ENCODE measurements at regions not wholly inside any gene's neighbourhood (a gene's known extent, or its start where the extent isn't known, plus 50 kb on each side); places are given as distances from the start of the nearest gene placed in this dataset.

- H3K4me1 ChIP-seq (ENCODE audit: control insufficient read depth in 1 of 2, insufficient read depth in 2 of 2, low read length in 2 of 2) = peaks cover 8 to 20% of the 10 kb centered on the region in 2 donors
- H3K27ac ChIP-seq (ENCODE audit: low read depth in 1 of 2, low read length in 2 of 2) = no peak overlapping the region
- DNase-seq (no peak), ATAC-seq (ENCODE audit: low FRiP score) (no peak)
- no peaks in the 10 kb centered on the region for H3K27me3 ChIP-seq (ENCODE audit: control insufficient read depth in 1 of 2, insufficient read depth in 2 of 2, low read length in 1 of 2)
- H3K9me3 ChIP-seq (ENCODE audit: control insufficient read depth, low read length) = no peaks in the 10 kb centered on the region
- no peaks in the 10 kb centered on the region for H3K36me3 ChIP-seq (ENCODE audit: control insufficient read depth in 1 of 2, insufficient read depth in 2 of 2, low read length in 1 of 2)
- H3K4me3 ChIP-seq (ENCODE audit: low read length in 2 of 2) = no peak overlapping the region
- 98% methylated on average over 2 of the region's 2 CpGs for WGBS, 2 donors
- intact Hi-C loops (cut with DNase I) = no loop called here
Observed at GRCh38 chr12:46457958-46458357, 85.4 kb upstream of the SLC38A2 start.

GRCh38 chr12:46456356-46457334 is 84.1 kb upstream of the SLC38A2 start:
- Histone ChIP-seq H3K4me1 (ENCODE audit: control insufficient read depth in 1 of 2, insufficient read depth in 2 of 2, low read length in 2 of 2) (peaks cover 8 to 13% of the 10 kb centered on the region in 2 donors), H3K4me3 (ENCODE audit: low read length in 2 of 2) (no peak overlapping the region), H3K27ac (ENCODE audit: low read depth in 1 of 2, low read length in 2 of 2) (no peak overlapping the region), H3K36me3 (ENCODE audit: control insufficient read depth in 1 of 2, insufficient read depth in 2 of 2, low read length in 1 of 2) (no peaks in the 10 kb centered on the region), H3K9me3 (ENCODE audit: control insufficient read depth, low read length) (no peaks in the 10 kb centered on the region), H3K27me3 (ENCODE audit: control insufficient read depth in 1 of 2, insufficient read depth in 2 of 2, low read length in 1 of 2) (no peaks in the 10 kb centered on the region)
- intact Hi-C loops (cut with DNase I) = no loop called here
- ATAC-seq (ENCODE audit: low FRiP score) (no peak), DNase-seq (no peak)
- WGBS, 2 donors = 77 to 87% methylated on average over 5 of the region's 5 CpGs

- DNase-seq = no peak
- WGBS, 2 donors = 95 to 100% methylated on average over 1 of the region's 1 CpG
- Histone ChIP-seq H3K27ac (ENCODE audit: low read depth in 1 of 2, low read length in 2 of 2) (no peak overlapping the region), H3K4me3 (ENCODE audit: low read length in 2 of 2) (no peak overlapping the region), H3K36me3 (ENCODE audit: control insufficient read depth in 1 of 2, insufficient read depth in 2 of 2, low read length in 1 of 2) (no peaks in the 10 kb centered on the region), H3K9me3 (ENCODE audit: control insufficient read depth, low read length) (no peaks in the 10 kb centered on the region), H3K4me1 (ENCODE audit: control insufficient read depth in 1 of 2, insufficient read depth in 2 of 2, low read length in 2 of 2) (peaks cover 6 to 7% of the 10 kb centered on the region in 2 donors), H3K27me3 (ENCODE audit: control insufficient read depth in 1 of 2, insufficient read depth in 2 of 2, low read length in 1 of 2) (no peaks in the 10 kb centered on the region)
- intact Hi-C loops (cut with DNase I) = no loop called here
- ATAC-seq (ENCODE audit: low FRiP score) = no peak
Observed at GRCh38 chr12:46455648-46456352, 83.2 kb upstream of the SLC38A2 start.

GRCh38 chr12:46454981-46455380 is 82.4 kb upstream of the SLC38A2 start:
- H3K27me3 ChIP-seq (ENCODE audit: control insufficient read depth in 1 of 2, insufficient read depth in 2 of 2, low read length in 1 of 2) = no peaks in the 10 kb centered on the region
- H3K4me1 ChIP-seq (ENCODE audit: control insufficient read depth in 1 of 2, insufficient read depth in 2 of 2, low read length in 2 of 2) = peaks cover 4 to 8% of the 10 kb centered on the region in 2 donors
- 92 to 97% methylated on average over 1 of the region's 1 CpG for WGBS, 2 donors
- ATAC-seq (ENCODE audit: low FRiP score) (no peak), DNase-seq (no peak)
- intact Hi-C loops (cut with DNase I) = no loop called here
- H3K36me3 ChIP-seq (ENCODE audit: control insufficient read depth in 1 of 2, insufficient read depth in 2 of 2, low read length in 1 of 2) = no peaks in the 10 kb centered on the region
- H3K27ac ChIP-seq (ENCODE audit: low read depth in 1 of 2, low read length in 2 of 2) = no peak overlapping the region
- no peak overlapping the region for H3K4me3 ChIP-seq (ENCODE audit: low read length in 2 of 2)
- no peaks in the 10 kb centered on the region for H3K9me3 ChIP-seq (ENCODE audit: control insufficient read depth, low read length)

DNA sequence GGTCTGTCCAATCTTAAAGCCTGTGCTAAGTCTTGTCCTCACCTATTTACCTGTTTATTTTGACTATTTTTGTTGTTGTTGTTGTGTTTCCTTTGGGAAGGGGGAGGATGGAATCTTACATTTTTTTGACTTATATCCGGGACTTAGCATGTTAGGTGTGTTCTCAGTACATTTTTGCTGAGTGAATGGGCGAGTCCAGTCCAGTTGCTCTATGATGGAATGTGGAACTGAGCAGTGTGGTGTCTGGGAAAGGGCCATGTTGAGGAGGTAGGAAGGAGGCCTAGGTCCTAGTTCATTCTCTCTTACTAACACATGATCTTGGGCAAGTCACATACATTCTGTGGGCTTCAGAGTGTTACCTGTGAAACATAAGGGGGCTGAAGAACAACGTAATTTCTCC is 80.9 kb upstream of the SLC38A2 start:
- Histone ChIP-seq H3K36me3 (ENCODE audit: control insufficient read depth in 1 of 2, insufficient read depth in 2 of 2, low read length in 1 of 2) (no peaks in the 10 kb centered on the region), H3K27ac (ENCODE audit: low read depth in 1 of 2, low read length in 2 of 2) (no peak overlapping the region), H3K9me3 (ENCODE audit: control insufficient read depth, low read length) (no peaks in the 10 kb centered on the region), H3K27me3 (ENCODE audit: control insufficient read depth in 1 of 2, insufficient read depth in 2 of 2, low read length in 1 of 2) (no peaks in the 10 kb centered on the region), H3K4me3 (ENCODE audit: low read length in 2 of 2) (no peak overlapping the region), H3K4me1 (ENCODE audit: control insufficient read depth in 1 of 2, insufficient read depth in 2 of 2, low read length in 2 of 2) (peaks cover 0 to 6% of the 10 kb centered on the region in 2 donors)
- 95 to 99% methylated on average over 3 of the region's 3 CpGs for WGBS, 2 donors
- intact Hi-C loops (cut with DNase I) = no loop called here
- ATAC-seq (ENCODE audit: low FRiP score) (no peak), DNase-seq (no peak)

GRCh38 chr12:46452776-46453175 is 80.2 kb upstream of the SLC38A2 start:
- Histone ChIP-seq H3K27me3 (ENCODE audit: control insufficient read depth in 1 of 2, insufficient read depth in 2 of 2, low read length in 1 of 2) (no peaks in the 10 kb centered on the region), H3K4me3 (ENCODE audit: low read length in 2 of 2) (no peak overlapping the region), H3K4me1 (ENCODE audit: control insufficient read depth in 1 of 2, insufficient read depth in 2 of 2, low read length in 2 of 2) (peaks cover 0 to 6% of the 10 kb centered on the region in 2 donors), H3K9me3 (ENCODE audit: control insufficient read depth, low read length) (no peaks in the 10 kb centered on the region), H3K27ac (ENCODE audit: low read depth in 1 of 2, low read length in 2 of 2) (no peak overlapping the region), H3K36me3 (ENCODE audit: control insufficient read depth in 1 of 2, insufficient read depth in 2 of 2, low read length in 1 of 2) (no peaks in the 10 kb centered on the region)
- 28 to 43% methylated on average over 1 of the region's 1 CpG for WGBS, 2 donors
- intact Hi-C loops (cut with DNase I) = no loop called here
- ATAC-seq (ENCODE audit: low FRiP score) = no peak
- no peak for DNase-seq

DNA sequence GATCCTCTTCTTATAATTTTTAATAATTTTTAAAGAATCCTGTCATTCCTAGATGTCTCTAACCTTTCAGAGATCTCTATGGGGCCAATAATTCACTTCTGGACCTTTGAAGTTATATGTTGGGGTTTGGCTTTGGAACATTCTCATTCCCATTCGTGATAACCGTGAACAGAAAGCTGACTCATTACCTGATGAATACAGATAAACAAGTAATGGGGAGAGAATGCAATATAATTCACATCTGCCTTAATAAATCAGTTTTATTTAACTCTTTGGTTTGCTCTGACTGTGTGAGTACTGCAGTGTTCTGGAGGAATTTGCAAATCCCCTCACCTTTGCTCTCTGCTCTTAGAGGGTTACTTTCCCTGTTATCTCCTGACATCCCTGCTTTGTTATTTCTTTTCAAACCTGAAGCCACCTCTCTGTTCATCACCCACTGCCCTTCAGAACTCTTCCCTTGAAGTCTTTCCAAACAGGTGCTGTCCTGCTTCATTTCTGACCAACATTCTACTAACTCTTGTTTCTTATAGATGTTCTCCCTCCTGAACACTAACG is 79.6 kb upstream of the SLC38A2 start:
- H3K9me3 ChIP-seq (ENCODE audit: control insufficient read depth, low read length) = no peaks in the 10 kb centered on the region
- H3K27ac ChIP-seq (ENCODE audit: low read depth in 1 of 2, low read length in 2 of 2) = no peak overlapping the region
- H3K36me3 ChIP-seq (ENCODE audit: control insufficient read depth in 1 of 2, insufficient read depth in 2 of 2, low read length in 1 of 2) = no peaks in the 10 kb centered on the region
- 84 to 85% methylated on average over 3 of the region's 3 CpGs for WGBS, 2 donors
- no peaks in the 10 kb centered on the region for H3K27me3 ChIP-seq (ENCODE audit: control insufficient read depth in 1 of 2, insufficient read depth in 2 of 2, low read length in 1 of 2)
- H3K4me1 ChIP-seq (ENCODE audit: control insufficient read depth in 1 of 2, insufficient read depth in 2 of 2, low read length in 2 of 2) = peaks cover 0 to 6% of the 10 kb centered on the region in 2 donors
- ATAC-seq (ENCODE audit: low FRiP score) (no peak), DNase-seq (no peak)
- H3K4me3 ChIP-seq (ENCODE audit: low read length in 2 of 2) = no peak overlapping the region
- intact Hi-C loops (cut with DNase I) = no loop called here

GRCh38 chr12:46451276-46452021 is 78.9 kb upstream of the SLC38A2 start:
- Histone ChIP-seq H3K27ac (ENCODE audit: low read depth in 1 of 2, low read length in 2 of 2) (no peak overlapping the region), H3K27me3 (ENCODE audit: control insufficient read depth in 1 of 2, insufficient read depth in 2 of 2, low read length in 1 of 2) (no peaks in the 10 kb centered on the region), H3K36me3 (ENCODE audit: control insufficient read depth in 1 of 2, insufficient read depth in 2 of 2, low read length in 1 of 2) (no peaks in the 10 kb centered on the region), H3K9me3 (ENCODE audit: control insufficient read depth, low read length) (no peaks in the 10 kb centered on the region), H3K4me3 (ENCODE audit: low read length in 2 of 2) (no peak overlapping the region), H3K4me1 (ENCODE audit: control insufficient read depth in 1 of 2, insufficient read depth in 2 of 2, low read length in 2 of 2) (peaks cover 0 to 6% of the 10 kb centered on the region in 2 donors)
- DNase-seq = no peak
- intact Hi-C loops (cut with DNase I) = no loop called here
- 76 to 78% methylated on average over 5 of the region's 5 CpGs for WGBS, 2 donors
- ATAC-seq (ENCODE audit: low FRiP score) = no peak

All from aorta (tissue), 5 donors.